ENCODE measurements at regions not wholly inside any gene's neighbourhood (a gene's known extent, or its start where the extent isn't known, plus 50 kb on each side); places are given as distances from the start of the nearest gene placed in this dataset.

DNA sequence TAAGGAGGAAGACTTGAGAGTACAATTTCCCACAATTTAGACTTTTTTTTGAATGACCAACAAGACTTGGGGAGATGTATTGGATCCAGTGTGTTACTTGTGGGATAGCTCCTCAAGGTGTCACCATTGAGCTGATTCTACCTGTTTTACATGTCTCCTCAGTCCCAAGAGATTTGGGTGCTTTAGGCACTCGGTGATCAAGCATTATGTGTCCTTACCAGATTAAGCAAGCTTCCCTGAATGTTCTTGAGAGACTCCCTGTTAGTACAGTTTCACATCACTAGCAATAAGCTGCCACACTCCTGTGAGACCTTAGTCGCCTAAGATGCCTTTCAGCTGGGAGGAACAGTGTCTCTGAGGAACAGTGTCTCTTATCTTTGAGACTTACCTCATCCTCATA is 384.3 kb upstream of the SYT4 start:
- H3K9ac ChIP-seq (ENCODE audit: control insufficient read depth, extremely low read depth, insufficient read depth, low read length): no peak overlapping the region
- no peaks in the 10 kb centered on the region for H4K20me1 ChIP-seq (ENCODE audit: control insufficient read depth, extremely low read depth, insufficient read depth, low read length)
- dilution Hi-C loops (cut with MboI; ENCODE audit: extremely low pct_ligation_motif_present, low sequenced_read_pairs): no loop called here
- no peaks in the 10 kb centered on the region for H3K9me3 ChIP-seq (ENCODE audit: control insufficient read depth, low read depth, low read length)
- H3K27ac ChIP-seq (ENCODE audit: control insufficient read depth, insufficient read depth, low read length): no peak overlapping the region
- peak; percentile 97 for FAIRE-seq
- H3K9me1 ChIP-seq (ENCODE audit: control insufficient read depth, extremely low read depth, insufficient read depth, low read length): no peaks in the 10 kb centered on the region
- H3K36me3 ChIP-seq (ENCODE audit: control insufficient read depth in 2 of 2, extremely low read depth in 1 of 2, insufficient read depth in 2 of 2, low read length in 2 of 2): no peaks in the 10 kb centered on the region
- no peaks in the 10 kb centered on the region for H3K79me2 ChIP-seq (ENCODE audit: control insufficient read depth, insufficient read depth, low read length)
- H2AFZ ChIP-seq (ENCODE audit: control insufficient read depth, low read length): peak overlapping the region; percentile 87
- TF ChIP-seq EZH2 (IDR thresholded peaks at IDR 0.05; ENCODE audit: low read length): no peak
- TF ChIP-seq, protein P1, sequence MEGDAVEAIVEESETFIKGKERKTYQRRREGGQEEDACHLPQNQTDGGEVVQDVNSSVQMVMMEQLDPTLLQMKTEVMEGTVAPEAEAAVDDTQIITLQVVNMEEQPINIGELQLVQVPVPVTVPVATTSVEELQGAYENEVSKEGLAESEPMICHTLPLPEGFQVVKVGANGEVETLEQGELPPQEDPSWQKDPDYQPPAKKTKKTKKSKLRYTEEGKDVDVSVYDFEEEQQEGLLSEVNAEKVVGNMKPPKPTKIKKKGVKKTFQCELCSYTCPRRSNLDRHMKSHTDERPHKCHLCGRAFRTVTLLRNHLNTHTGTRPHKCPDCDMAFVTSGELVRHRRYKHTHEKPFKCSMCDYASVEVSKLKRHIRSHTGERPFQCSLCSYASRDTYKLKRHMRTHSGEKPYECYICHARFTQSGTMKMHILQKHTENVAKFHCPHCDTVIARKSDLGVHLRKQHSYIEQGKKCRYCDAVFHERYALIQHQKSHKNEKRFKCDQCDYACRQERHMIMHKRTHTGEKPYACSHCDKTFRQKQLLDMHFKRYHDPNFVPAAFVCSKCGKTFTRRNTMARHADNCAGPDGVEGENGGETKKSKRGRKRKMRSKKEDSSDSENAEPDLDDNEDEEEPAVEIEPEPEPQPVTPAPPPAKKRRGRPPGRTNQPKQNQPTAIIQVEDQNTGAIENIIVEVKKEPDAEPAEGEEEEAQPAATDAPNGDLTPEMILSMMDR (optimal IDR thresholded peaks at IDR 0.05 in 1 of 3, IDR thresholded peaks at IDR 0.05 in 1 of 3, conservative IDR thresholded peaks at IDR 0.05 in 1 of 3; ENCODE audit: extremely low read depth in 1 of 3, insufficient read depth in 2 of 3, low read length in 3 of 3): peak; percentile 58 to 77 (median 68)
- DNase-seq (ENCODE audit: low read depth, low spot score): peak; percentile 46
- H3K4me2 ChIP-seq (ENCODE audit: control insufficient read depth, extremely low read depth, insufficient read depth, low read depth, low read length): no peak overlapping the region
- H3K4me1 ChIP-seq (ENCODE audit: control insufficient read depth, extremely low read depth, insufficient read depth, low read length): peaks cover 11% of the 10 kb centered on the region
- no peaks in the 10 kb centered on the region for H3K27me3 ChIP-seq (ENCODE audit: control insufficient read depth, extremely low read depth, insufficient read depth, low read length)
- H3K4me3 ChIP-seq (ENCODE audit: control insufficient read depth in 2 of 3, extremely low read depth in 1 of 3, insufficient read depth in 2 of 3, low read depth in 1 of 3, low read length in 3 of 3): no peak overlapping the region

DNA sequence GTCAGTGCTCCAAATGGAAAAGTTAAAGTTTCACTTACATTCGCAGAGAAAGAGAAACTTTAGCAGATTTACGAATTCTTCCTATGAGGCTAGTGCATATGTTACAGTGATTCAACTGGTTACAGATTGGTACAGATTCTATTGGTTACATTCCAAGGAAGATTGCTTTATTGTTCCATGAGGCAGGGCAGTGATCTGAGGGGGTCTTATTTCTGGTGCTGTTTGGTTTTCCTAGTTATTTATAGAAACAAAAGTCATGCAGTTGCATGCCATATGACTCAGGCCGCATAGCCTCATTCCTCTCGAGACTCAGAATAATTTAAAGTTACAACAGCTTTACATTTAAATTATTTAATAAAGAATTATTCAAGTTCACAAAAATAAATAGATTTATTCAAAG is 385.4 kb upstream of the SYT4 start:
- dilution Hi-C loops (cut with MboI; ENCODE audit: extremely low pct_ligation_motif_present, low sequenced_read_pairs): no loop called here
- H4K20me1 ChIP-seq (ENCODE audit: control insufficient read depth, extremely low read depth, insufficient read depth, low read length): no peaks in the 10 kb centered on the region
- no peak overlapping the region for H3K9ac ChIP-seq (ENCODE audit: control insufficient read depth, extremely low read depth, insufficient read depth, low read length)
- peak overlapping the region; percentile 44 for H3K4me2 ChIP-seq (ENCODE audit: control insufficient read depth, extremely low read depth, insufficient read depth, low read depth, low read length)
- no peak overlapping the region for H3K27ac ChIP-seq (ENCODE audit: control insufficient read depth, insufficient read depth, low read length)
- peak overlapping the region in 1 of 3 experiments; percentile 19 for H3K4me3 ChIP-seq (ENCODE audit: control insufficient read depth in 2 of 3, extremely low read depth in 1 of 3, insufficient read depth in 2 of 3, low read depth in 1 of 3, low read length in 3 of 3)
- H3K9me3 ChIP-seq (ENCODE audit: control insufficient read depth, low read depth, low read length): no peaks in the 10 kb centered on the region
- no peak for DNase-seq (ENCODE audit: low read depth, low spot score)
- H3K9me1 ChIP-seq (ENCODE audit: control insufficient read depth, extremely low read depth, insufficient read depth, low read length): no peaks in the 10 kb centered on the region
- H3K36me3 ChIP-seq (ENCODE audit: control insufficient read depth in 2 of 2, extremely low read depth in 1 of 2, insufficient read depth in 2 of 2, low read length in 2 of 2): no peaks in the 10 kb centered on the region
- TF ChIP-seq, protein P1 (optimal IDR thresholded peaks at IDR 0.05 in 1 of 3, IDR thresholded peaks at IDR 0.05 in 1 of 3, conservative IDR thresholded peaks at IDR 0.05 in 1 of 3; ENCODE audit: extremely low read depth in 1 of 3, insufficient read depth in 2 of 3, low read length in 3 of 3): no peak
- no peak for TF ChIP-seq EZH2 (IDR thresholded peaks at IDR 0.05; ENCODE audit: low read length)
- H3K4me1 ChIP-seq (ENCODE audit: control insufficient read depth, extremely low read depth, insufficient read depth, low read length): peaks cover 11% of the 10 kb centered on the region
- H3K79me2 ChIP-seq (ENCODE audit: control insufficient read depth, insufficient read depth, low read length): no peaks in the 10 kb centered on the region
- no peaks in the 10 kb centered on the region for H3K27me3 ChIP-seq (ENCODE audit: control insufficient read depth, extremely low read depth, insufficient read depth, low read length)
- FAIRE-seq: peak; percentile 68
- H2AFZ ChIP-seq (ENCODE audit: control insufficient read depth, low read length): peak overlapping the region; percentile 41

Measured in keratinocyte (primary cell).